HG03432 (cell line): ENCODE measurements at regions not wholly inside any gene's neighbourhood (a gene's known extent, or its start where the extent isn't known, plus 50 kb on each side); places are given as distances from the start of the nearest gene placed in this dataset.
"Not testable (repeated sequence)": the region's sequence is repeated elsewhere in the genome, so short reads cannot be mapped to it uniquely, and the experiment has no call there.

Experiments
- ATAC-seq: cut with Tn5 transposase; IDR thresholded peaks from one replicate; pipeline ENCODE4 v1.9.1; 2021; ENCODE audit warnings: mild to moderate bottlenecking, moderate library complexity; ENCODE audit not compliant: unreplicated experiment

DNA sequence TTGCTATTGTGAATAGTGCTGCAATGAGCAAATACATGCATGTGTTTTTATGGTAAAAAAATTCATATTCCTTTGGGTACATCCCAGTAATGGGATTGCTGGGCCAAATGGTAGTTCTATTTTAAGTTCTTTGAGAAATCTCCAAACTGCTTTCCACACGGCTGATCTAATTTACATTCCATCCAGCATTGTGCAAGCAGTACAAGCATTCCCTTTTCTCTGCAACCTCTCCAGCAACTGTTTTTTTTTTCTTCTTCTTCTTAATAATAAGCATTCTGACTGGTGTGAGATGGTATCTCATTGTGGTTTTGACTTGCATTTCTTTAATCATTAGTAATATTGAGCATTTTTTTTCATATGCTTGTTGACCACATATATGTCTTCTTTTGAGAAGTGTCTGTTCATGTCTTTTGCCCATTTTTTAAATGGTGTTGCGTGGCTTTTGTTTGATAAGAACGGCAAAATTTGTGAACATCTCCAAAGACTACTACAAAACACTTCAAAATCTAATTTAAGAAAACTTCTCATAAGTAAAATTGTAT is 136.1 kb upstream of the MYO3A start:
- no peak for ATAC-seq

GRCh38 chr10:25804505-25804904 is 129.5 kb upstream of the MYO3A start:
- no peak for ATAC-seq

GRCh38 chr10:25805986-25806385 is 128.0 kb upstream of the MYO3A start:
- no peak for ATAC-seq

GRCh38 chr10:25808372-25808771 is 125.7 kb upstream of the MYO3A start:
- ATAC-seq = no peak

- no peak for ATAC-seq
Measured at GRCh38 chr10:25811052-25811685, 122.9 kb upstream of the MYO3A start.

DNA sequence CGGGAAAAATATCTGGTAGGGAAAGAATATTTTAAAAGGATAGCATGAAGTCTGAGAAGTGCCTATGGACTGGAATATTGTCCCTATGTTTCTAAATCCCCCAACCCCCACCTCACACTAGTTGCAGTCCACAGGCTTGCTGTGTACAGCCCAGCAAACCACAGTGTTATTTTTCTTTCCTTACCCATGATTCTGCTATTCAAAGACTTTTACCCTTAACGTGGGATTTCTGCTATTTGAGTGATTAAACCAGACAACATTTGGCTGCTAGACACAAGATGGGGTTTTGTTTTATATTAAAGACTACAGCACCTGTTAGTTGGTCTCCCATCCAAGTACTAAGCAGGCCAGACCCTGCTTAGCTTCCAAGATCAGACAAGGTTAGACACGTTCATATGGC is 120.5 kb upstream of the MYO3A start:
- ATAC-seq = no peak

DNA sequence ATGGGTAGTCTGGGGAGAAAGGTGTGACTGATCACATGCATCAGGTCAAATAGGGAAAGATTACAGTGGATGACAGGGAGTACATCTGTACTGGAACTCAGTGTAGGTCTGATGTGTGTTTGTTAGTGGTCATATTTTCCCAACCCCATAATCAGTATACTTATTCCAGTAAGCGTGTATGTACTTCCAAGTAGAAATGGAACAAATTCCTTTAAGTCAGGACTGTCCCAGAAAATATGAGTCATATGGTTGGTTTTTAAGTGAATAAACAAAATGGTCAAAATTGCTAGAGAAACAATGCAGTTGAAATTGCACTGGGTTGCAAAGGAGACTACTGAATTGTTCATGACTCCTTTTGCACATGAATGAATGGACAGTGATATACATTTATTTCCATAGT is 118.8 kb upstream of the MYO3A start:
- ATAC-seq = no peak

DNA sequence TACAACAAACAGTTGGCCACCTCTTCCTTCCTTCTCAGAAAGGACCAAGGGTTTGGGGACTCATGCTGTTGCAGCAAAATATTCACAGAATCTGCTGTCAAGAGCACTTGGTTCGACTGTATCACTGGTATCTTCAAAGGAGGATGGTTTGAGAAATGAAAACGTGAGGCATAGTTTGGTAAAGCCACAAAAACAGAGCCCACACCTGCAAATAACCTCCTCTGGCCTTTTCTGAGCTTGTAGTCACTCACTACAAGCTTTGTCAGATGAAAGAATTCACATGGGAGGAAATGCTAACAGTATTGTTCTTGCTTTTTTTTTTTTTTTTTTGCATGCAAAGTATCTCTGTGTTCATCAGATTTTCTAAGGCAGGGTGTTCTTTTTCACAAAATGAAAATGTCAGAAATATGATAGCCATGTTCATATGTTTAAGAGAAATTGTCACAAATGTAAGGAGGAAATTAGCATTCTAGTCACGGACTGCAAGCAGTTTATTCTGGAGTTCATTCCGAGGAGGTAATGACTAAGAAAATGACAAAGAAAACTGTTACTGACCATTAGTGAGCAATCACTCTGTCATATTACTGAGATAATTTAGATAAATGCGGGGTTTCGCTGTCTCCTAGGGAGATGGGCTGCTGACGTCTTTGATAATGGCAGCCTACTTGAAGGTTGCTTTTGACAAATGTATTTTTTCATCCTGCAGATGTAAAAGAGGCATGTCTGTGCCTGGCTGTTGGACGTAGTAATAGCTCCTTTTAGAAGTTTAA is 117.8 kb upstream of the MYO3A start:
- ATAC-seq = no peak

GRCh38 chr10:25817200-25817599 is 116.8 kb upstream of the MYO3A start:
- ATAC-seq = no peak

- ATAC-seq = no peak
Measured at GRCh38 chr10:25818751-25819150, 115.3 kb upstream of the MYO3A start.

- no peak for ATAC-seq
Measured at GRCh38 chr10:25820472-25820871, 113.6 kb upstream of the MYO3A start.

DNA sequence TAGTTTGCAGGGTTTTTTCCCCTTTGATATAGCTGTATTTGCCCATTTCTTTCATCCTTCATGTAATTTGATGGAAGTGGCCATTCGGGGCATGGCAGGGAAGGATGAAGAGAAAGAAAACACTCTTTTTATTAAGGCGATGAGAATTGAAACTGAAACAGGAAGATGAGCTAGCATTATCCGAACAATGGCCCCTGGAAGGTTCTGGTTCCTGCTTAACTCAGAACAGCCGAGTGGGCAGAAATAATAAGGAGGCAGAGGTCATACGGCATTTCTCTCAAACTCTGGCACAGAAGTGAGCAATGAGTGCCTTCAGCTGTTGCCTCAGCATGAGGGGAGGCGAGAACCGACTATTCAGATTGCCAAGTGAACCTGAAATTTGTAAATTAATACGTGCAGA is 113.2 kb upstream of the MYO3A start:
- no peak for ATAC-seq

GRCh38 chr10:25824050-25824449 is 110.0 kb upstream of the MYO3A start:
- ATAC-seq = no peak

GRCh38 chr10:25828475-25828874 is 105.6 kb upstream of the MYO3A start:
- ATAC-seq = no peak

DNA sequence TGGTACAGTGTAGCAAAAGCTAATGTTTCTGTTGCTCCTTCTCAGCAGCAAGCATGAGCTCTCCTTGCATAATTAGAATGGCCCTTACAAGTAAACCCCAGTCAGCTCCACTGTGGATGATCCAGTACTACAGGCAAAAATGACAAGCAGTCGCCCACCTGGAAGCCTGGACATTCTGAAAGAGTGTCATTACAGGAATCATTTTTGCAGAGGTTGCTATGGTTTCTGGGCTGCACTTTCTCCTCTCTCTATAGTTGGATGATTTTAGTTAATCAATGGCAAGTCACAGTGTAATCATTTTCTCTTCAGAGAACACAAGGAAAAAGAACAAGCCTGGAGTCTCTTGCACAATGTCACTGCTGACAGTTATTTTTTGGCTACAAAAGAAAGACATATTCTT is 102.9 kb upstream of the MYO3A start:
- ATAC-seq = no peak

GRCh38 chr10:25839683-25840082 is 94.3 kb upstream of the MYO3A start:
- no peak for ATAC-seq

GRCh38 chr10:25840875-25841274 is 93.2 kb upstream of the MYO3A start:
- ATAC-seq = not testable (repeated sequence)

DNA sequence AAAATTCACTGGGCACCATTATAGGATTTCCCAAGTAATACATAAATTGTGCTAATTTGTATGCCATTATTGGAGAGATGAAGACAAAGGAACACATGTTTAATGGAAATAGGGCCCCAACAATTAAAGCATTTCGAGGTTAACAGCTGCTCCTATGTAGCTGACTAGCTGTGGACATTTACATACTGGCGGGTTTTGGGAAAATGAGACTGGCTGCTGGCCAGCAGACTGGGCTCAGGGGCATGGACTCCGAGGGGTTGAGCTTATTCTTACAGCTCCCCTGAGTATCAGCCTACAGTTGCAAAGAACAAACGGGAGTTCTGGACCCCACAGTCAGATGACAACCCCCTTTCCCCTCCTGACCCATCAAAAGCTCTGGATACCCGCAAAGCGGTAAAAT is 91.9 kb upstream of the MYO3A start:
- ATAC-seq = no peak

DNA sequence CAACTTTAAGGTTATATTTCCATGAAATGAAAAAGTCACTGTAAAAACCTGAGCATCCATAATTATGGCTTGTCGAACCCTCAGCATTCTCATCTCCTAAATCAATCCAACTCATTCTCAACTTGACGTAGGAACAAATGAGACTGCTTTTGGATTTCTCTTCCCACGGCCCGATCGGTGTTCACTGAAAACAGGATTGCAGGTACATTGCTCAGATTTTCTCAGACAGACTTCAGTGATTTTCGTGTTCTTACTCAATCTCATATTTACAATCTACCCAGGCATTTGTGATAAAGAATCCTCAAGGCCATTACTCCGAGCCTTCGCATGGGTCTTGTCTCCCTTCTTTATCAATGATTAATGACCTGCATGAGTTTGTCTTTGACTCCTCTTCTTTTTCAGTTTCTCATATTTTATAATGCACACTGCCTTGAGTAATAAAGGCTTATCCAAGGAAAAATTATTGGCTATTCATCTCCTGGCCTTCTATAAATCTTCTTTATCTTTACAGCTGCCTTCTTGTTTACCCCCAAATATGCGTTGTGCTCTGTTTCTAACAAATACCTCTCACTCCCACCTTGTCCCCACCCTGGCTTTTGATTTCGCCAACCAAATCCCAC is 90.4 kb upstream of the MYO3A start:
- no peak for ATAC-seq

DNA sequence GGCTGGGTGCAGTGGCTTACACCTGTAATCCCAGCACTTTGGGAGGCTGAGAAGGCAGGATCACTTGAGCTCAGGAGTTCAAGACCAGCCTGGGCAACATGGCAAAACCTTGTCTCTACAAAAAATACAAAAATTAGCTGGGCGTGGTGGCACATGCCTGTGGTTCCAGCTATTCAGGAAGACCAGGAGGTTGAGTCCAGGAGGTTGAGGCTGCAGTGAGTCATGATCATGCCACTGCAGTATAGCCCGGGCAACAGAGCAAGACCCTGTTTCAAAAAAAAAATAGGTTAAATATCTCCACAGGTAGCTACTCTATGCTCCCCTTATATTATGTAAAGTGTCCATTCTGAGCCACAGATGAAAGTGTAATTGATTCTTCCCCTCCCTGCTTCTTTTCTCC is 89.3 kb upstream of the MYO3A start:
- not testable (repeated sequence) for ATAC-seq

GRCh38 chr10:25849268-25849667 is 84.8 kb upstream of the MYO3A start:
- ATAC-seq = no peak

GRCh38 chr10:25849988-25850387 is 84.0 kb upstream of the MYO3A start:
- no peak for ATAC-seq
